ENCODE measurements at regions not wholly inside any gene's neighbourhood (a gene's known extent, or its start where the extent isn't known, plus 50 kb on each side); places are given as distances from the start of the nearest gene placed in this dataset.
A peak's percentile ranks its signal among the peaks of the same experiment; 100 is the strongest.

GRCh38 chr7:114102996-114103395 lies 184.2 kb upstream of the PPP1R3A start:
- Mint-ChIP-seq H3K36me3 (no peaks in the 10 kb centered on the region), H3K4me3 (no peak overlapping the region), H3K27me3 (no peaks in the 10 kb centered on the region), H3K27ac (no peak overlapping the region), H3K4me1 (ENCODE audit: unreplicated experiment) (no peaks in the 10 kb centered on the region), H3K9me3 (peaks cover 4% of the 10 kb centered on the region)
- no peak for DNase-seq (ENCODE audit: extremely low spot score, unreplicated experiment)
- no peak for TF ChIP-seq CTCF (conservative IDR thresholded peaks at IDR 0.05)

GRCh38 chr7:114102131-114102530 lies 183.3 kb upstream of the PPP1R3A start:
- H3K36me3 Mint-ChIP-seq: peaks cover 6% of the 10 kb centered on the region
- H3K4me1 Mint-ChIP-seq (ENCODE audit: unreplicated experiment): no peaks in the 10 kb centered on the region
- H3K27me3 Mint-ChIP-seq: peaks cover 4% of the 10 kb centered on the region
- H3K27ac Mint-ChIP-seq: no peak overlapping the region
- no peak for DNase-seq (ENCODE audit: extremely low spot score, unreplicated experiment)
- H3K4me3 Mint-ChIP-seq: no peak overlapping the region
- peaks cover 8% of the 10 kb centered on the region for H3K9me3 Mint-ChIP-seq
- no peak for TF ChIP-seq CTCF (conservative IDR thresholded peaks at IDR 0.05)

- Mint-ChIP-seq H3K27me3 (peaks cover 4% of the 10 kb centered on the region), H3K27ac (no peak overlapping the region), H3K36me3 (peaks cover 6% of the 10 kb centered on the region), H3K4me1 (ENCODE audit: unreplicated experiment) (no peaks in the 10 kb centered on the region), H3K4me3 (no peak overlapping the region), H3K9me3 (peaks cover 8% of the 10 kb centered on the region)
- no peak for DNase-seq (ENCODE audit: extremely low spot score, unreplicated experiment)
- TF ChIP-seq CTCF (conservative IDR thresholded peaks at IDR 0.05): no peak
Measured at GRCh38 chr7:114100810-114101209, 182.0 kb upstream of the PPP1R3A start.

GRCh38 chr7:114099337-114099736 lies 180.5 kb upstream of the PPP1R3A start:
- H3K4me1 Mint-ChIP-seq (ENCODE audit: unreplicated experiment): no peaks in the 10 kb centered on the region
- H3K9me3 Mint-ChIP-seq: peaks cover 8% of the 10 kb centered on the region
- no peak for DNase-seq (ENCODE audit: extremely low spot score, unreplicated experiment)
- no peak for TF ChIP-seq CTCF (conservative IDR thresholded peaks at IDR 0.05)
- H3K27ac Mint-ChIP-seq: no peak overlapping the region
- H3K4me3 Mint-ChIP-seq: no peak overlapping the region
- peaks cover 8% of the 10 kb centered on the region for H3K27me3 Mint-ChIP-seq
- H3K36me3 Mint-ChIP-seq: peaks cover 6% of the 10 kb centered on the region

GRCh38 chr7:114095885-114096284 lies 177.1 kb upstream of the PPP1R3A start:
- DNase-seq (ENCODE audit: extremely low spot score, unreplicated experiment): no peak
- Mint-ChIP-seq H3K27ac (no peak overlapping the region), H3K27me3 (peaks cover 21% of the 10 kb centered on the region), H3K4me1 (ENCODE audit: unreplicated experiment) (no peaks in the 10 kb centered on the region), H3K36me3 (peaks cover 6% of the 10 kb centered on the region), H3K4me3 (no peak overlapping the region), H3K9me3 (peaks cover 8% of the 10 kb centered on the region)
- no peak for TF ChIP-seq CTCF (conservative IDR thresholded peaks at IDR 0.05)

GRCh38 chr7:114088470-114088940 lies 169.7 kb upstream of the PPP1R3A start:
- H3K27me3 Mint-ChIP-seq: peaks cover 66% of the 10 kb centered on the region
- H3K27ac Mint-ChIP-seq: peak overlapping the region; percentile 15
- no peak for TF ChIP-seq CTCF (conservative IDR thresholded peaks at IDR 0.05)

More at GRCh38 chr7:114088470-114088940, 169.7 kb upstream of the PPP1R3A start:
- Mint-ChIP-seq H3K4me1 (ENCODE audit: unreplicated experiment) (peaks cover 34% of the 10 kb centered on the region), H3K4me3 (peak overlapping the region; percentile 94), H3K36me3 (no peaks in the 10 kb centered on the region), H3K9me3 (no peaks in the 10 kb centered on the region)
- no peak for DNase-seq (ENCODE audit: extremely low spot score, unreplicated experiment)

Data from type B pancreatic cell (in vitro differentiated cells).